ENCODE measurements at regions not wholly inside any gene's neighbourhood (a gene's known extent, or its start where the extent isn't known, plus 50 kb on each side); places are given as distances from the start of the nearest gene placed in this dataset.

- H3K79me2 ChIP-seq (ENCODE audit: control insufficient read depth, insufficient read depth, low read length) = no peaks in the 10 kb centered on the region
- POLR2A ChIA-PET = no interaction called here
- no peaks in the 10 kb centered on the region for H3K27me3 ChIP-seq (ENCODE audit: control insufficient read depth in 2 of 2, insufficient read depth in 2 of 2, low read length in 2 of 2)
- H3K9me3 ChIP-seq (replicated peaks; ENCODE audit: control insufficient read depth, insufficient read depth, low read length) = peaks cover 2% of the 10 kb centered on the region
- no peak overlapping the region for H3K27ac ChIP-seq (ENCODE audit: insufficient read depth, low read depth, low read length)
- TF ChIP-seq JUN (IDR thresholded peaks at IDR 0.05; ENCODE audit: borderline replicate concordance, insufficient read depth, insufficient read length, low read depth) (no peak), MYC (IDR thresholded peaks at IDR 0.05; ENCODE audit: low read depth, low read length) (no peak), EZH2 (IDR thresholded peaks at IDR 0.05; ENCODE audit: borderline replicate concordance, low read depth, low read length, severe bottlenecking) (no peak), FOS (IDR thresholded peaks at IDR 0.05; ENCODE audit: borderline replicate concordance, insufficient read depth, low read length) (no peak), GATA2 (IDR thresholded peaks at IDR 0.05; ENCODE audit: insufficient read depth, insufficient read length, low read depth, low read length) (no peak), POLR2A (IDR thresholded peaks at IDR 0.05; ENCODE audit: low read depth, low read length) (no peak), POLR2AphosphoS5 (IDR thresholded peaks at IDR 0.05; ENCODE audit: insufficient read depth, low read depth, low read length) (no peak)
- TF ChIP-seq, protein P1, sequence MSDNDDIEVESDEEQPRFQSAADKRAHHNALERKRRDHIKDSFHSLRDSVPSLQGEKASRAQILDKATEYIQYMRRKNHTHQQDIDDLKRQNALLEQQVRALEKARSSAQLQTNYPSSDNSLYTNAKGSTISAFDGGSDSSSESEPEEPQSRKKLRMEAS (IDR thresholded peaks at IDR 0.05; ENCODE audit: insufficient read depth, insufficient read length) = no peak
- TF ChIP-seq, protein P2, sequence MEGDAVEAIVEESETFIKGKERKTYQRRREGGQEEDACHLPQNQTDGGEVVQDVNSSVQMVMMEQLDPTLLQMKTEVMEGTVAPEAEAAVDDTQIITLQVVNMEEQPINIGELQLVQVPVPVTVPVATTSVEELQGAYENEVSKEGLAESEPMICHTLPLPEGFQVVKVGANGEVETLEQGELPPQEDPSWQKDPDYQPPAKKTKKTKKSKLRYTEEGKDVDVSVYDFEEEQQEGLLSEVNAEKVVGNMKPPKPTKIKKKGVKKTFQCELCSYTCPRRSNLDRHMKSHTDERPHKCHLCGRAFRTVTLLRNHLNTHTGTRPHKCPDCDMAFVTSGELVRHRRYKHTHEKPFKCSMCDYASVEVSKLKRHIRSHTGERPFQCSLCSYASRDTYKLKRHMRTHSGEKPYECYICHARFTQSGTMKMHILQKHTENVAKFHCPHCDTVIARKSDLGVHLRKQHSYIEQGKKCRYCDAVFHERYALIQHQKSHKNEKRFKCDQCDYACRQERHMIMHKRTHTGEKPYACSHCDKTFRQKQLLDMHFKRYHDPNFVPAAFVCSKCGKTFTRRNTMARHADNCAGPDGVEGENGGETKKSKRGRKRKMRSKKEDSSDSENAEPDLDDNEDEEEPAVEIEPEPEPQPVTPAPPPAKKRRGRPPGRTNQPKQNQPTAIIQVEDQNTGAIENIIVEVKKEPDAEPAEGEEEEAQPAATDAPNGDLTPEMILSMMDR (IDR thresholded peaks at IDR 0.05; ENCODE audit: extremely low read depth in 1 of 2, insufficient read depth in 1 of 2, low read depth in 1 of 2, low read length in 2 of 2) = no peak
- intact Hi-C loops (cut with micrococcal nuclease) = no loop called here
- H3K4me1 ChIP-seq (ENCODE audit: control insufficient read depth, extremely low read depth, insufficient read depth, low read length) = no peaks in the 10 kb centered on the region
- FAIRE-seq = no peak
- no peak overlapping the region for H2AFZ ChIP-seq (ENCODE audit: low read depth, low read length)
- no peak overlapping the region for H3K4me2 ChIP-seq (ENCODE audit: insufficient read depth, low read length)
- BruUV-seq (replicated peaks) = no TSS peak
- H3K9ac ChIP-seq (replicated peaks; ENCODE audit: extremely low read depth, insufficient read depth, low read length) = no peak overlapping the region
- dilution Hi-C loops (cut with MboI; ENCODE audit: extremely low pct_ligation_motif_present, low sequenced_read_pairs) = no loop called here
- no peaks in the 10 kb centered on the region for H4K20me1 ChIP-seq (replicated peaks; ENCODE audit: control insufficient read depth, extremely low read depth, insufficient read depth, low read length)
- CTCF ChIA-PET = no interaction called here
- H3K9me1 ChIP-seq (replicated peaks; ENCODE audit: control insufficient read depth, extremely low read depth, insufficient read depth, low read length) = no peaks in the 10 kb centered on the region
- H3K4me3 ChIP-seq (replicated peaks in 1 of 3; ENCODE audit: insufficient read depth in 1 of 3, low read depth in 1 of 3, low read length in 3 of 3) = no peak overlapping the region
- no peaks in the 10 kb centered on the region for H3K36me3 ChIP-seq (ENCODE audit: control insufficient read depth in 2 of 2, extremely low read depth in 1 of 2, insufficient read depth in 2 of 2, low read length in 2 of 2)
- DNase-seq (ENCODE audit: low read depth, low spot score) = no peak
These were observed 161.2 kb downstream of the IRX5 start for GRCh38 chr16:55091871-55092230.

All from endothelial cell of umbilical vein (primary cell).